Right lobe of liver (tissue), 6 donors: ENCODE measurements at regions not wholly inside any gene's neighbourhood (a gene's known extent, or its start where the extent isn't known, plus 50 kb on each side); places are given as distances from the start of the nearest gene placed in this dataset.
A peak's percentile ranks its signal among the peaks of the same experiment; 100 is the strongest.

Experiments
- ATAC-seq, 4 donors: fragments of 200-7000 bp; cut with Tn5 transposase; one replicate each; pipeline ENCODE4 v1.9.1; 2020; ENCODE audit warnings: mild to moderate bottlenecking in 4 of 4, moderate library complexity in 4 of 4
- DNase-seq, 3 donors: peaks; one replicate each; pipeline ENCODE4 v3.0.0-alpha.2; 2020
- H3K27ac ChIP-seq, 3 donors: fragments of 200-600 bp; one replicate each; pipeline ENCODE4 v1.8.0; 2022
- H3K27me3 ChIP-seq, 2 donors: fragments of 200-600 bp; one replicate each; pipeline ENCODE4 v1.8.0; 2022
- H3K36me3 ChIP-seq, 4 donors: fragments of 200-600 bp; sonication (generic) in 1 of 4; one replicate each; pipeline versions ENCODE4 v1.5.1 to v1.8.0; 2017 to 2022; ENCODE audit warnings: control low read depth in 1 of 4
- H3K4me1 ChIP-seq, 4 donors: fragments of 200-600 bp; sonication (generic) in 1 of 4; one replicate each; pipeline versions ENCODE4 v1.5.1 to v1.8.0; 2017 to 2022; ENCODE audit warnings: control low read depth in 1 of 4
- H3K4me3 ChIP-seq, 3 donors: fragments of 200-600 bp; one replicate each; pipeline ENCODE4 v1.8.0; 2022
- H3K9me3 ChIP-seq, 4 donors: fragments of 200-600 bp; sonication (generic) in 1 of 4; one replicate each; pipeline versions ENCODE4 v1.5.1 to v1.8.0; 2017 to 2022; ENCODE audit warnings: control low read depth in 1 of 4
- POLR2A ChIP-seq: fragments of 450-650 bp; IDR thresholded peaks from one replicate; pipeline ENCODE4 v1.6.1; 2017; ENCODE audit warnings: antibody characterized with exemption, mild to moderate bottlenecking
- WGBS: methylation state at CpG from one replicate; pipeline ENCODE4 v1.1.6; 2018; ENCODE audit warnings: low coverage, low lambda C conversion rate; ENCODE audit not compliant: insufficient coverage; ENCODE audit errors: missing lambda C conversion rate; 5-methylcytosine and 5-hydroxymethylcytosine counted together
- intact Hi-C, 2 donors: fragments of 100-400 bp; cut with DNase I; formaldehyde crosslinking; loops; one replicate each; pipeline versions ENCODE4 v1.11.2 to v1.14.1; 2022
- TF ChIP-seq, protein P1 (sequence below), 4 donors: fragments of 200-600 bp in 3 of 4; fragments of 450-650 bp in 1 of 4; IDR thresholded peaks; one replicate each; pipeline versions ENCODE4 v1.5.1 to v1.8.0; 2016 to 2022; ENCODE audit warnings: antibody characterized with exemption in 4 of 4, mild to moderate bottlenecking in 2 of 4
- donor health status: DM: no; HTN: yes; CAD: no.
- donor health status: DM: no; HTN: no; CAD: no.
- donor health status: DM: no; HTN: no; CAD: no.
- donor health status: DM: no; HTN: yes; CAD: no.
- donor health status: DM: no; HTN: yes; CAD: no.

DNA sequence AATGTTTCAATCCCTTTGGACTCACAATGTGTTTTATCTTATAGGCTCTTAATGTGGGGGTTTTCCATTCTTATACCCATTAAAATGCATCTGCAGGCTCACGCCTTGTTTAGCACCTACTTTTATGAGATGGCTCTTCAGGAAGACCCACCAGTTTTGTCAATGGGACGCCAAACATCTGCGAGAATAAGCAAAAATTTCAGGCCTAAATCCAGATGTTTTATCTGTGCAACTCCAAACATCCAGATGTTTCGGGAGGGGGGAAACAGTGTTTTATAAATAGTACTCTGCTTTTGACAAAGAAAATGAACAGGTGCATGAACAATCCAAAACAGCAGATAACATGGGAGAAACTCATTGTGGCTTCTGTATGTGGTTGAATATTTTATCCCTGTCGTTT, 342.8 kb downstream of the DHX15 start:
- H3K36me3 ChIP-seq = no peaks in the 10 kb centered on the region
- no peak overlapping the region for H3K4me3 ChIP-seq
- intact Hi-C loops = no loop called here
- no peak overlapping the region for H3K27ac ChIP-seq
- H3K9me3 ChIP-seq = peaks cover 0 to 3% (median 0%) of the 10 kb centered on the region in 4 donors
- ATAC-seq (no peak), DNase-seq (no peak)
- WGBS = 72% methylated on average over 5 of the region's 5 CpGs
- H3K27me3 ChIP-seq = no peaks in the 10 kb centered on the region
- H3K4me1 ChIP-seq = peaks cover 0 to 16% (median 0%) of the 10 kb centered on the region in 4 donors
- TF ChIP-seq, protein P1, sequence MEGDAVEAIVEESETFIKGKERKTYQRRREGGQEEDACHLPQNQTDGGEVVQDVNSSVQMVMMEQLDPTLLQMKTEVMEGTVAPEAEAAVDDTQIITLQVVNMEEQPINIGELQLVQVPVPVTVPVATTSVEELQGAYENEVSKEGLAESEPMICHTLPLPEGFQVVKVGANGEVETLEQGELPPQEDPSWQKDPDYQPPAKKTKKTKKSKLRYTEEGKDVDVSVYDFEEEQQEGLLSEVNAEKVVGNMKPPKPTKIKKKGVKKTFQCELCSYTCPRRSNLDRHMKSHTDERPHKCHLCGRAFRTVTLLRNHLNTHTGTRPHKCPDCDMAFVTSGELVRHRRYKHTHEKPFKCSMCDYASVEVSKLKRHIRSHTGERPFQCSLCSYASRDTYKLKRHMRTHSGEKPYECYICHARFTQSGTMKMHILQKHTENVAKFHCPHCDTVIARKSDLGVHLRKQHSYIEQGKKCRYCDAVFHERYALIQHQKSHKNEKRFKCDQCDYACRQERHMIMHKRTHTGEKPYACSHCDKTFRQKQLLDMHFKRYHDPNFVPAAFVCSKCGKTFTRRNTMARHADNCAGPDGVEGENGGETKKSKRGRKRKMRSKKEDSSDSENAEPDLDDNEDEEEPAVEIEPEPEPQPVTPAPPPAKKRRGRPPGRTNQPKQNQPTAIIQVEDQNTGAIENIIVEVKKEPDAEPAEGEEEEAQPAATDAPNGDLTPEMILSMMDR (IDR thresholded peaks at IDR 0.05) = no peak
- TF ChIP-seq POLR2A = no peak

DNA sequence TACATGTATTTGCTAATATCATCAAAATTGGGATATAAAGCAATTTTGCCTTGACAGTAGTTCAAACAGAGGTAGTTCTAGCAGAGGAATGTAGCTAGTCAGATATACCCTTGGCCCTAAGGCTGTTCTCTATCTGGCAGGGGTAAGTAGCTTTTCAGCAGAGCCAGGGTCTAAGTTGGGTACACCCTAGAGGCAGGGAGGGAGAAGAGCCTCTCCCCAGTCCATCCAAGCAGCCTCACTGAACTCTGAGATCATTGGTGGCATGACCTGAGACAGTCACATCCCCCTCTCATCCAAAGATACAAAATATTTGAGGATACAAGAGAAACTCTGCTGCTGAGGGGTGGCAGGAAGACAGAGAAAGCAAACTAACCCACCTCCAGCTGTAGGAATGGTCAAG, 343.7 kb downstream of the DHX15 start:
- intact Hi-C loops = no loop called here
- Histone ChIP-seq H3K9me3 (peaks cover 0 to 3% (median 0%) of the 10 kb centered on the region in 4 donors), H3K36me3 (no peaks in the 10 kb centered on the region), H3K27ac (no peak overlapping the region), H3K4me1 (peaks cover 0 to 23% (median 2%) of the 10 kb centered on the region in 4 donors), H3K4me3 (no peak overlapping the region), H3K27me3 (no peaks in the 10 kb centered on the region)
- no peak for TF ChIP-seq POLR2A
- TF ChIP-seq, protein P1 (IDR thresholded peaks at IDR 0.05) = no peak
- peak in 2 of 4 donors; percentile 33 to 53 for ATAC-seq
- no peak for DNase-seq

DNA sequence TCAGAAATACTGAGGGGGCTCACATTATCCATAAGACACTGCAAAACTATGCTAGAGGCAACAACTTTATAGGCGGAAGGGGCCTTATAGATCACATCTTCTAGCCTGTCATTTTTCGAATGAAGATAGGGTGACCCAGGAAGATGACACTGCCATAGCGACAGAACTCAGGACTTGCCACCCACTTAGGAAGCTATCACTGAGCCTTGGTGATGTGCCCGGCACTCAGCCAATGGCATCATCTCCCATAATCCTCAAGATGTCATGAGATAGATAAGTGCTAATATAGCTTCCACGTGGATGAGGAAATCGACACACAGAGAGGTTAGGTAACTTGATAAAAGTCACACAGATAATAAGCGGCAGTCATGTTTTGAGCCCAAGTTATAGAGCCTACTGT, 346.6 kb downstream of the DHX15 start:
- Histone ChIP-seq H3K27me3 (no peaks in the 10 kb centered on the region), H3K4me3 (no peak overlapping the region), H3K36me3 (no peaks in the 10 kb centered on the region), H3K4me1 (peaks cover 0 to 29% (median 6%) of the 10 kb centered on the region in 4 donors), H3K9me3 (peaks cover 0 to 3% (median 0%) of the 10 kb centered on the region in 4 donors), H3K27ac (no peak overlapping the region)
- 80% methylated on average over 5 of the region's 7 CpGs for whole genome bisulfite sequencing
- intact Hi-C loops = no loop called here
- no peak for ATAC-seq
- DNase-seq = no peak
- TF ChIP-seq, protein P1 (IDR thresholded peaks at IDR 0.05) = no peak
- no peak for TF ChIP-seq POLR2A

DNA sequence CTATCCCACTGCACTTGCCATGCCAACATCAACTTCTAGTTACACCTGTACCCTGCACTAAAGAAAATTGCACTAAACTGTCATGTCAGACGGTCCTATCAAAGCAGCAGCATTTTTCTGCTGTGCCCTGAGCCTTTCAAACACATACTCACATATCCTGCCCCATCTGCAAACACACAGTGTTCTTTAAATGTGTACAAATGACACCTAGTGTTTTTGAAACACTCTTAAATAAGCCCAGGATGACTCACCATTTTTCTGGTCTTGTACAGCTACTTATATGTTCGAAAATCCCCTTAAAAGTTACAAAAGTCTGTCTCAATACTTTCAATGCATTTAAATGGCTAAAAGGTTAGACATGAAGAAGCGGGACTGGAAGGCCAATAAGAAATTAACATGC, 346.7 kb upstream of the PPARGC1A start:
- no peaks in the 10 kb centered on the region for H3K27me3 ChIP-seq
- H3K4me3 ChIP-seq = no peak overlapping the region
- peaks cover 0 to 3% (median 0%) of the 10 kb centered on the region in 4 donors for H3K9me3 ChIP-seq
- no peak for DNase-seq
- no peaks in the 10 kb centered on the region for H3K36me3 ChIP-seq
- TF ChIP-seq POLR2A = peak; percentile 32
- TF ChIP-seq, protein P1 (IDR thresholded peaks at IDR 0.05) = no peak
- H3K27ac ChIP-seq = peak overlapping the region in 2 of 3 donors; percentile 7 to 31
- intact Hi-C loops = no loop called here
- WGBS = 50% methylated on average over 3 of the region's 3 CpGs
- ATAC-seq = peak; percentile 70 to 85 (median 76)
- H3K4me1 ChIP-seq = peaks cover 0 to 28% (median 6%) of the 10 kb centered on the region in 4 donors

DNA sequence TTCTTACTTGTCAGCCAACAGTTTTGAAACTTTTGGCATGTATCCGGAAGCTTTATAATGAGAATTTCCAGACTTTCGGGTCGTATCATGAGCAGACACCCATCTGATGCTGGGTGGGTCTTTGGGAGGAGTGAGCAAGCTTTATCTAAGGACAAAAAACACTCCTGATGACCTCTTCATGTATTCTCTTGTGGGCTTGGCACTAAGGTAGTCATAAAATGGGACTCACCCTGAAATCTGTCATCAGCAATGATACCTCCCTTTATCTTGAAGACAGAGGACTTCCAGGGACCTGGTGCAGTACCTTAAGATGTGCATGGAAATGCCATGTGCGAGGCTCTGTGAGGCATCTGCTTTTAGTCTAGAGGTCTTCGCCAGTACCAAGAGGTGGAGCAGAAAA, 346.3 kb upstream of the PPARGC1A start:
- Histone ChIP-seq H3K9me3 (peaks cover 0 to 3% (median 0%) of the 10 kb centered on the region in 4 donors), H3K4me1 (peaks cover 0 to 28% (median 7%) of the 10 kb centered on the region in 4 donors), H3K36me3 (no peaks in the 10 kb centered on the region), H3K27ac (peak overlapping the region in 2 of 3 donors; percentile 7 to 31), H3K4me3 (no peak overlapping the region), H3K27me3 (no peaks in the 10 kb centered on the region)
- DNase-seq (no peak), ATAC-seq (no peak)
- WGBS = 62% methylated on average over 3 of the region's 5 CpGs
- intact Hi-C loops = no loop called here
- no peak for TF ChIP-seq POLR2A
- TF ChIP-seq, protein P1 (IDR thresholded peaks at IDR 0.05) = no peak
